Gastroesophageal sphincter (tissue), 4 donors: ENCODE measurements at regions not wholly inside any gene's neighbourhood (a gene's known extent, or its start where the extent isn't known, plus 50 kb on each side); places are given as distances from the start of the nearest gene placed in this dataset.

Experiments
- ATAC-seq: fragments of 150-250 bp; one replicate; pipeline ENCODE4 v1.9.1; 2016; ENCODE audit warnings: mild to moderate bottlenecking, moderate library complexity
- H3K27ac ChIP-seq, 4 donors: fragments of 200-600 bp; sonication (generic) in 3 of 4; 1 replicate in 3 of 4; 2 replicates in 1 of 4; pipeline ENCODE4 v1.5.1; 2016 to 2019
- H3K27me3 ChIP-seq: fragments of 200-600 bp; sonication (generic); one replicate; pipeline ENCODE4 v1.5.1; 2019
- H3K36me3 ChIP-seq, 2 donors: fragments of 200-600 bp; sonication (generic); one replicate each; pipeline ENCODE4 v1.5.1; 2019; ENCODE audit warnings: control low read depth in 1 of 2
- H3K4me1 ChIP-seq, 3 donors: fragments of 200-600 bp; sonication (generic); 1 replicate in 2 of 3; 2 replicates in 1 of 3; pipeline ENCODE4 v1.5.1; 2016 to 2019; ENCODE audit warnings: control low read depth in 2 of 3
- H3K4me3 ChIP-seq, 2 donors: fragments of 200-600 bp; sonication (generic); one replicate each; pipeline ENCODE4 v1.5.1; 2019; ENCODE audit warnings: mild to moderate bottlenecking in 1 of 2, moderate library complexity in 1 of 2
- H3K9me3 ChIP-seq, 3 donors: fragments of 200-600 bp; sonication (generic); one replicate each; pipeline ENCODE4 v1.5.1; 2017 to 2019; ENCODE audit warnings: control low read depth in 2 of 3
- EP300 ChIP-seq: sonication (generic); formaldehyde crosslinking; IDR thresholded peaks from one replicate; pipeline ENCODE4 v1.6.1; 2017; ENCODE audit warnings: antibody characterized with exemption, mild to moderate bottlenecking
- POLR2A ChIP-seq, 2 donors: fragments of 450-650 bp; IDR thresholded peaks; one replicate each; pipeline ENCODE4 v1.6.1; 2017; ENCODE audit warnings: antibody characterized with exemption in 2 of 2, mild to moderate bottlenecking in 2 of 2, moderate library complexity in 1 of 2
- POLR2AphosphoS5 ChIP-seq: sonication (generic); formaldehyde crosslinking; IDR thresholded peaks from one replicate; pipeline ENCODE4 v1.6.1; 2017; ENCODE audit warnings: antibody characterized with exemption
- WGBS, 2 donors: methylation state at CpG; one replicate each; pipeline ENCODE4 v1.1.5; 2018; ENCODE audit warnings: low coverage in 1 of 2; 5-methylcytosine and 5-hydroxymethylcytosine counted together
- TF ChIP-seq, protein P1 (sequence below), 4 experiments: fragments of 200-600 bp in 2 of 4; fragments of 450-650 bp in 2 of 4; sonication (generic) in 1 of 4; IDR thresholded peaks; one replicate each; pipeline ENCODE4 v1.5.1; 2017 to 2019; ENCODE audit warnings: antibody characterized with exemption in 4 of 4, mild to moderate bottlenecking in 2 of 4, moderate library complexity in 2 of 4

DNA sequence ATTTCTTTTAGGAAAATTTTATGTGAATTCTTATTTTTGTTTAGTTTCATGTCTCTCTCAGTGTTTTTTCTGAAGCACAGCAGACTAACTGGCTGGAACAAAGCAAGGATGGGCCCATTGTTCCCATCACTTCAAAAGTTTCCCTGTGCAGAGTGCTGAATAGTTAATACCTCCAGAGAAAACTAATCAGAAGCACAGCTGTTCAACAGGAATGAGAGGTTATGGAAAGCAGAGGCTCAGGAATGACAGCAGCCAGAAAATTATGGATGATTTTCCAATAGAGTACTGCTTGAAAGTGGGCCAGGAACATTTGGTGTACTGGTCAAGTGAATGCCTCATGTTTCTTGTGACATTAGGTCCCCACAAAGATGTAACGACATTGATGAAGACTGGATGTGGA, 173.0 kb upstream of the TARS1 start:
- no peak overlapping the region for H3K4me3 ChIP-seq
- 77 to 80% methylated on average over 1 of the region's 1 CpG for WGBS, 2 donors
- TF ChIP-seq POLR2A (IDR thresholded peaks at IDR 0.05), result no peak
- no peak for TF ChIP-seq EP300
- TF ChIP-seq, protein P1, sequence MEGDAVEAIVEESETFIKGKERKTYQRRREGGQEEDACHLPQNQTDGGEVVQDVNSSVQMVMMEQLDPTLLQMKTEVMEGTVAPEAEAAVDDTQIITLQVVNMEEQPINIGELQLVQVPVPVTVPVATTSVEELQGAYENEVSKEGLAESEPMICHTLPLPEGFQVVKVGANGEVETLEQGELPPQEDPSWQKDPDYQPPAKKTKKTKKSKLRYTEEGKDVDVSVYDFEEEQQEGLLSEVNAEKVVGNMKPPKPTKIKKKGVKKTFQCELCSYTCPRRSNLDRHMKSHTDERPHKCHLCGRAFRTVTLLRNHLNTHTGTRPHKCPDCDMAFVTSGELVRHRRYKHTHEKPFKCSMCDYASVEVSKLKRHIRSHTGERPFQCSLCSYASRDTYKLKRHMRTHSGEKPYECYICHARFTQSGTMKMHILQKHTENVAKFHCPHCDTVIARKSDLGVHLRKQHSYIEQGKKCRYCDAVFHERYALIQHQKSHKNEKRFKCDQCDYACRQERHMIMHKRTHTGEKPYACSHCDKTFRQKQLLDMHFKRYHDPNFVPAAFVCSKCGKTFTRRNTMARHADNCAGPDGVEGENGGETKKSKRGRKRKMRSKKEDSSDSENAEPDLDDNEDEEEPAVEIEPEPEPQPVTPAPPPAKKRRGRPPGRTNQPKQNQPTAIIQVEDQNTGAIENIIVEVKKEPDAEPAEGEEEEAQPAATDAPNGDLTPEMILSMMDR (IDR thresholded peaks at IDR 0.05), result no peak
- TF ChIP-seq POLR2AphosphoS5, result no peak
- H3K36me3 ChIP-seq, result no peaks in the 10 kb centered on the region
- peaks cover 0 to 7% (median 0%) of the 10 kb centered on the region in 3 donors for H3K9me3 ChIP-seq
- no peak overlapping the region for H3K27ac ChIP-seq
- H3K4me1 ChIP-seq, result no peaks in the 10 kb centered on the region
- no peak for ATAC-seq
- no peaks in the 10 kb centered on the region for H3K27me3 ChIP-seq

GRCh38 chr5:33268374-33268773, 172.4 kb upstream of the TARS1 start:
- no peaks in the 10 kb centered on the region for H3K4me1 ChIP-seq
- TF ChIP-seq POLR2A (IDR thresholded peaks at IDR 0.05) (no peak), POLR2AphosphoS5 (no peak)
- TF ChIP-seq, protein P1 (IDR thresholded peaks at IDR 0.05), result no peak
- no peak overlapping the region for H3K27ac ChIP-seq
- no peak overlapping the region for H3K4me3 ChIP-seq
- WGBS, 2 donors, result 46 to 81% methylated on average over 2 to 4 of the region's 4 CpGs
- no peak for ATAC-seq
- peaks cover 0 to 7% (median 0%) of the 10 kb centered on the region in 3 donors for H3K9me3 ChIP-seq
- no peaks in the 10 kb centered on the region for H3K27me3 ChIP-seq
- no peaks in the 10 kb centered on the region for H3K36me3 ChIP-seq

GRCh38 chr5:33270671-33271070, 170.1 kb upstream of the TARS1 start:
- Histone ChIP-seq H3K27ac (no peak overlapping the region), H3K4me1 (no peaks in the 10 kb centered on the region), H3K4me3 (no peak overlapping the region), H3K27me3 (no peaks in the 10 kb centered on the region), H3K36me3 (no peaks in the 10 kb centered on the region), H3K9me3 (no peaks in the 10 kb centered on the region)
- ATAC-seq, result no peak
- TF ChIP-seq POLR2AphosphoS5, result no peak
- no peak for TF ChIP-seq EP300
- TF ChIP-seq POLR2A (IDR thresholded peaks at IDR 0.05), result no peak
- TF ChIP-seq, protein P1 (IDR thresholded peaks at IDR 0.05), result no peak
- 0 to 95% methylated on average over 1 of the region's 1 CpG for WGBS, 2 donors

DNA sequence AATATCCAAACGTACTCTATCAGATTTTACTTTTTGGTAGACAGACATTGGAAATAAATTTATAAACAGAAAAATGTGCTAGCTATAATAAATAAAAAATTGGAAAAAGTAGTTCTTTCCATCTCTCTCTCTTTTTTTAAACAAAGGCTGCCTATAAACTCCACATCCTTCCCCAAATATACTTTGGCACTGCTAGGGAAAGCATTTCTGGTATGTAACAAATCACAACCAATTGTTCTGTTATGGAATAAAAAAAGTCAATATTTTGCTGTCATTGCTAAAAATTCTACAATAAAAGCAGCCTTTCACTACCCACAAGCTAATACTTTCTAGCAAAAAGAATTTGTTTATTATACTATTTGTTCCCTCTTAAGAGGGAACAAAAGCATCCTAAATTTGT, 169.2 kb upstream of the TARS1 start:
- no peaks in the 10 kb centered on the region for H3K36me3 ChIP-seq
- WGBS, 2 donors, result 73 to 86% methylated on average over 1 of the region's 1 CpG
- no peaks in the 10 kb centered on the region for H3K4me1 ChIP-seq
- TF ChIP-seq, protein P1 (IDR thresholded peaks at IDR 0.05), result no peak
- no peak for TF ChIP-seq EP300
- TF ChIP-seq POLR2A (IDR thresholded peaks at IDR 0.05), result no peak
- no peak for TF ChIP-seq POLR2AphosphoS5
- H3K27ac ChIP-seq, result no peak overlapping the region
- H3K9me3 ChIP-seq, result no peaks in the 10 kb centered on the region
- H3K27me3 ChIP-seq, result no peaks in the 10 kb centered on the region
- H3K4me3 ChIP-seq, result no peak overlapping the region
- no peak for ATAC-seq

DNA sequence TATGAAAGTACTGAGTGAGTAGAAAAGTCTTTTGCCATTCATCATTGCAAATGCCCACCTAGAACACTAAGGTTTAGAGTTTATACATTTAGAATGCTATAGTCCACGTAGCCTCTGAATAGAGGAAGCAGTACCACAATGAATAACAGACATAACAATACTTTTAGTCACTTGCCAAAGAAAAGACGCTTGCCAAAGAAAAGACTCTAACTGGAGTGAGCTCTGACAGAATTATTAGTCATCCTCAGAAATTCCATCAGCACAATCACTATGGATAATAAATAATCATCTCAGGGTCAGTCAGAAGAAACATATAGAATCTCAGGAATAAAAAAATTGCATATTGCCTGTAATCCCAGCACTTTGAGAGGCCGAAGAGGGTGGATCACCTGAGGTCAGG, 168.5 kb upstream of the TARS1 start:
- no peaks in the 10 kb centered on the region for H3K36me3 ChIP-seq
- H3K9me3 ChIP-seq, result no peaks in the 10 kb centered on the region
- TF ChIP-seq POLR2AphosphoS5 (no peak), POLR2A (IDR thresholded peaks at IDR 0.05) (no peak), EP300 (no peak)
- TF ChIP-seq, protein P1 (IDR thresholded peaks at IDR 0.05), result no peak
- H3K27ac ChIP-seq, result no peak overlapping the region
- no peaks in the 10 kb centered on the region for H3K4me1 ChIP-seq
- 54 to 60% methylated on average over 3 of the region's 3 CpGs for WGBS, 2 donors
- no peak overlapping the region for H3K4me3 ChIP-seq
- no peak for ATAC-seq
- no peaks in the 10 kb centered on the region for H3K27me3 ChIP-seq
